GM18499 (cell line): ENCODE measurements at regions not wholly inside any gene's neighbourhood (a gene's known extent, or its start where the extent isn't known, plus 50 kb on each side); places are given as distances from the start of the nearest gene placed in this dataset.

Experiments used
- ATAC-seq: cut with Tn5 transposase; IDR thresholded peaks from one replicate; pipeline ENCODE4 v1.9.1; 2021; ENCODE audit warnings: moderate number of reproducible peaks; ENCODE audit not compliant: insufficient read depth, unreplicated experiment

DNA sequence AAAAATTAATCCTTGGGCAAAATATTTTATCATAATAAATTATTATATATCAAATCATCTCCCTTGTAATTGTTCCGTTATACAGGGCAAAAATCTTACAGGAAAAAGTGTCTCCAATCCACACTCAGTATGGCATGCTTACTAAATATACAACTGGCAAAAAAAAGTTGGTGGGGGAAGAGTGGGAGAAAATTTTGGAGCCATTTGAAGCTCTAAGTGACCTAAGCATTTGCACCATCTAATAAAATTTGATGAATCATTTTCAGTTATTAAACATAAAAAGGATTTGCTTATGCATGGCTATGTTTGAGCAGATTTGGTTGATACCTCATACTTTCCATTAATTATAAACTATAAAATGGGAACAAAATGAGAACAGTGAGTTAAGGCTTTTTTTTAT lies 68.1 kb upstream of the FAM9C start:
- no peak for ATAC-seq

DNA sequence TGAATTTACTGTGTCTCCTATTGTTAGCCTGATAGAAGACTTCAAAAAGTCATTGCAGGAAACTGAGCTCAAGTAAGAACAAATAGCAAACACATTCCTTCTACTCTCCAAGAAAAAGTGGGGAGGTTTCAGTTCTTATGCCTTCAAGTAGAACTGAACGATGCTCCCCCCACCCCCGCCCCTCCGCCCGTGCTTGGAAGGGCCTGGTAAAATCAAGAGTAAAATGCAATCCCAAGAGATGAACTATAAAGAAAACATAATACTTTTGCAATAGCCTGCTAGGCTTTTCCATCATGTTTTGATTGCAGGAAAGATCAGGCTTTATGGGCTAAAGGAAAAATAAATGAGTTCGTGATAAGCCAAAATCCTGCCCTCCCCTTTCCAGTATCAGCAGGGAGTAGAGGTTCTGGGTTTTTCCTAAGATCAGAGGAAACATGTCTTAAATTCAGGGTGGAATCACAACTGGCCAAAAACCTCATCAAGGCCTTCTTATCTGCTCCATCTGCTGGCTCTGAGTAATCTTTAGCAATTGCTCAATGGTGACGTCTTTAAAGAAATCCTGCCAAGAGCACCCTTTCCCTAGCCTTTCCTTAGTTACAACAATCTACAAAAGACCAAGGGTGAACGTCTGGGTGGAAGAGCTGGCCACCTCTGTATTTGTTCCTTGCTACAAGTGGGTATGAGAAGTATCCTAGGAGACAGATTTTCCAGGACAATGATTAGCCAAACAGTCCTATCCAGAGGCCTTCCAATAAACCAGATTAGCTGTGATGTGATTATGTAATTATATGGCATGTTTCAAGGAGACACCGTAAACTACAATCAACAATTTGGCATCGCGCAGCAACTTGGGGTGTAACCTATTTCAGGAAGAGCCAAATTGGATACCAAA lies 66.3 kb upstream of the FAM9C start:
- no peak for ATAC-seq

DNA sequence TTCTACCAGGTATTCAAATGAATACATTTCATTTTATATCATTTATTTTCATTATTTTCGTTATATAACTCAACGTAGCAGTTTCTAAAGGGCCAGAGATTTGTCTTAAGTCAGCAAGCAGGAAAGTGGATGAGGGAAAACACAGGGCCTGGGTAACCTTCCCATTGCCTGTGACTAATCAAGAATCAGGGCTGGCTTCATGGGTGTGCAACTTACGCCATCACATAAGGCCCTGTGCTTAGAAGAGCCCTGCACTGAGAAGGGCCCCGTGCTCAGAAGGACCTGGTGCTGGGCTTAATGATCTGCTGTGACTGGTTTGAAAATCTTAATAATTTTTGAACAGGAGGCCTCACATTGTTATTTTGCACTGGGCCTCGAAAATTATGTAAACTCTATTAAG lies 65.4 kb upstream of the FAM9C start:
- no peak for ATAC-seq

DNA sequence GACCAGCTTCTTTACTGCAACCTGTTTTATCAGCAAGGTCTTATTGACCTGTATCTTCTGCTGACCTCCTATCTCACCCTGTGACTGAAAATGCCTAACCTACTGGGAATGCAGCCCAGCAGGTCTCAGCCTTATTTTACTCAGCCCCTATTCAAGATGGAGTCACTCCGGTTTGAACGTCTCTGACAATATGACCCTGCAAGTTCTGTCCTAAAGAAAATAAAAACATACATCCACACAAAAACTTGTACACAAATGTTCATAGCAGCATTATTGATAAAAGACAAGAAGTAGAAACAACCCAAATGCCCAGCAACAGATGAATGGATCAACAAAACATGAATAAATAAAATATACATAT lies 59.5 kb upstream of the FAM9C start:
- no peak for ATAC-seq

DNA sequence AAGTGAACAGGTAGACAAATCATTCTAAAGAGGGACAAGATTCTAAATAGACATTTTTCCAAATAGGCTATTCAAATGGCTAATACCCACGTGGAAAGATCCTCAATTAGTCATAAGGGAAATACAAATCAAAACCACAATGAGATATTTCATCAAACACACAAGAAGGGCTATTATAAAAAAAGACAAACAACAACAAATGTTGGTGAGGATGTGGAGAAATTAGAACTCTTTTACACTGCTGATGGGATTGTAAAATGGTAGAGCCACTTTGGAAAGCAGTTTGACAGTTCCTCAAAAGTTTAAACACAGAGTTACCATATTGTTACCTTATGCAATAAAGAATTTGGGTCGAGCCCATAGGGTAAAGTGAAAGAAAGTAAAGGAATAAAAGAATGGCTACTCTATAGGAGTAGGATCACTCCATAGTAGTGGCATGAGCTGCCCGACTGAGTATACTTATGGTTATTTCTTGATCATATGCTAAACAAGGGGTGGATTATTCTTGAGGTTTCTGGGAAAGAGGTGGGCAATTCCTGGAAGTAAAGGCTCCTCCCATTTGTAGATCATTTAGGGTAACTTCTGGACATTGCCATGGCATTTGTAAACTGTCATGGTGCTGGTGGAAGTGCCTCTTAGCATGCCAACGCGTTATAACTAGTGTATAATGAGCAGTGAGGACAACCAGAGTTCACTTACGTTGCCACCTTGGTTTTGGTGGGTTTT lies 58.9 kb upstream of the FAM9C start:
- no peak for ATAC-seq

DNA sequence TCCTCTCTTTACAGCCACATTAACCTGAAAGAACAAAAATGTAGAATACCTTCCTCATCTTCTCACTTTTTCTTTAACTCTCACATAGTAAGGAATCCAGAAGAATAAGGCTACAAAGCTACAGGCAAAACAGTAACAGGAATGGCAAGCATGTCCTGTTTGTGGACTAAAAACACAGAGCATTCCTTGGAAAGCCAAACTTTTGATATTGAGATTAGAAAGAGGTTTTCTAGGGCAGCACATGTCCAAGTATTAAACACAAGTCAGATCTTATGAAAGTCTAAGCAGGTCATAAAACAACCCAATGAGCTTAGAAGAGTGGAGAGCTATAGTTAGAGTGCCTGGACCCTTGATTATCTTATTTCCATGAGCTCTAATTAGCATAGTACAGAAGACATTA lies 58.2 kb upstream of the FAM9C start:
- ATAC-seq = no peak

DNA sequence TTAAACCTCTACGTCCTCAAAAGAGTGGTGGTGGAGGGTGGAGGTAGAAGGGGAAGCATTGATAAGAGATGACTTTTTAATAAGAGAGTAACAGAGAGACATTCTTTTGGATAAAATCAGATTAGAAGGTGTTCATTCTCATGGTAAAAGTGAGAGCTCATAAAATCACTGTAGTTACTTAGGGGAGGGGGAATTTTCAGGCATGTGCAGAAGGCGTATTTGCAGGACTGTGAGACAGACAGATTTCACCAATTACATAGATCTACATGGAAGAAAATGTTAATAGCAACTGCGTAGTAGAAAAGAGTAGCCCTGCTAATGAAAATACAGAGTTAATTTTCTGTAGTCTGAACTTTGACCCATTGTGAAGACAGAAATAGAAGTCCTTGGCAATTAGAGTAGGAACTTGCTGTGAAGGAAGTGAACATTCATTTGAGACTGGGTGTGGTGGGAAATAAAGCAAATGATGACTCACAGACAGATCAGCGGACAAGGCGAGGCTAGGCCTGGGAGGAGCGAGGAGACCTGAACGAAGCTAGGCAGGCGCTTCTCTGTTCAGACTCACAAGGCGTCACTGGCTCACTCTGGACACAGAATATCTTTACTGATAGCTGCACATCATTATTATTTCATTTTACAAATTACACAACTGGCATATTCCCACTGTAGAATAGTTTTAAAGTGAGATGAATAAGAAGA lies 57.2 kb upstream of the FAM9C start:
- ATAC-seq = no peak

DNA sequence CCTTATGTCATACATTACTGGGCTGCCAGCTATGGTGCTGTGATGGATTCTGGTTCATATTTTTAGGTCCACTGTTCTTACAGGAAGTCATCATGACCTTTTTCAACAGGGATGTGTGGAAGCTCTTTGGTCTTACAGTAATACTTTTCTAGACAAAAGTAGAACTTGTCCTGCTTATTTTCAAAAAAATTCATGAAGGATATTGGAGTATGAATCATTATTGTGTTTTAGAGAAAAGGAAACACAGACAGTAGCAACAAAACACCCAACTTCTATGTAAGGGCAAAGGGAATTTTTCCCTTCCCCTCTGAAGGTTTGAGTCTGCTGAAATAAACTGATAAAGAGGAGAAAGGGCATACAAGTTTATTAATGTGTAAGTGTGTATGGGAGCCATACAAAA lies 54.7 kb upstream of the FAM9C start:
- ATAC-seq = no peak

DNA sequence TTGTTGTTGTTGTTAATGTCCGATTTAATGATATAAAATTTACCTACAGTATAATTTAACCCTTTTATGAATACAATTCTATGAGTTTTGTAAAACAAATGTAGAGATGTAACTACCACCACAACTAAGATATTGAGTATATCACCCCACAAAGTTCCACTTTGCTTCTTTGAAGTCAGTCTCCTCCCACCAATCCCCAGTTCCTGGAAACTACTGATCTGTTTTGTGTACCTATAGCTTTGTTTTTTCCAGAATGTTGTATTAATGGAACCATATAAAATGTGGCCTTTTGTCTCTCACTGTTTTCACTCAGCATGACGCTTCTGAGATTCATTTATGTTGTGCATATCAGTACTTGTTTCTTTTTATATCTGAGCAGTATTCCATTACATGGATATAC lies 52.3 kb upstream of the FAM9C start:
- no peak for ATAC-seq

DNA sequence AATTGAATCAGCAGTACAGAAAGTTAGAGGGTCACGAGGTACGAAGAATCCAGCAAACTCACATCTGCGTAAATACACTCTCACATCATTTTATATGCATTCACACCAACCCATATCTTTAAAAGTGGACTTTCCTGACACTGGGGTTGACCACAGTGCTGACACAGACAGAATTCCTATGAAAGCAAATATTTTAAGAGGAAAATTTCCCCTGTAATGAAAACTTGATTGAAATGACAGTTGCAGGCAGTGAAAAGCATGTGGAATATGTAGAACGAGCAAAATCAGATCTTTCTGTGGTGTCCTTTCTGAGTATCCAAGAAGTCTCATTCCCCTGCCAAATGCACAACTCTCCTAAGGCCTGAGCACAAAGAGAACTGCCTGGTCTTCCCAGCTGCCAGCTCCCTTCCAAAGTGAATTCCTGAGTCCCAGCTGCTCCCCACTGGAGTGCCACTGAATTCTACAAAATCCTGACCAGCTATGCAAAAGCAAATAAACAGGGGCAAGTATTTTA lies 50.5 kb upstream of the FAM9C start:
- no peak for ATAC-seq

DNA sequence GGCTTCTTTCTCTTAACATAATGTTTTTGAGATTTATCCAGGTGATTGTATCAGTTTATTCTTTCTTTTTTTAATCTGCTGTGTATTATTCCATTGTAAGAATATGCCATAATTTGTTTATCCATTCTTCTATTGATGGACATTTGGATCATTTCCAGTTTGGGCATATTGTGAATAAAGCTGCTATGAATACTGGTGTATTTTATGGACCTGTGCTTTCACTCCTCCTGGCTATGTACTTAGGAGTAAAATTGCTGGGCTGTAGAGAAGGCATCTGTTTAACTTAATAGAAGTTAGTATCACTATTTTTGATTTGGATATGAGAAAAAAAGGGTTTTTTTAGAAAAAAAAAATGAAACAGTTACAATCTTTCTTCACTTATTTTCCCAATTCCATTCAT lies 50.0 kb upstream of the FAM9C start:
- no peak for ATAC-seq
